ENCODE measurements at regions not wholly inside any gene's neighbourhood (a gene's known extent, or its start where the extent isn't known, plus 50 kb on each side); places are given as distances from the start of the nearest gene placed in this dataset.
"Not testable (repeated sequence)": the region's sequence is repeated elsewhere in the genome, so short reads cannot be mapped to it uniquely, and the experiment has no call there.

DNA sequence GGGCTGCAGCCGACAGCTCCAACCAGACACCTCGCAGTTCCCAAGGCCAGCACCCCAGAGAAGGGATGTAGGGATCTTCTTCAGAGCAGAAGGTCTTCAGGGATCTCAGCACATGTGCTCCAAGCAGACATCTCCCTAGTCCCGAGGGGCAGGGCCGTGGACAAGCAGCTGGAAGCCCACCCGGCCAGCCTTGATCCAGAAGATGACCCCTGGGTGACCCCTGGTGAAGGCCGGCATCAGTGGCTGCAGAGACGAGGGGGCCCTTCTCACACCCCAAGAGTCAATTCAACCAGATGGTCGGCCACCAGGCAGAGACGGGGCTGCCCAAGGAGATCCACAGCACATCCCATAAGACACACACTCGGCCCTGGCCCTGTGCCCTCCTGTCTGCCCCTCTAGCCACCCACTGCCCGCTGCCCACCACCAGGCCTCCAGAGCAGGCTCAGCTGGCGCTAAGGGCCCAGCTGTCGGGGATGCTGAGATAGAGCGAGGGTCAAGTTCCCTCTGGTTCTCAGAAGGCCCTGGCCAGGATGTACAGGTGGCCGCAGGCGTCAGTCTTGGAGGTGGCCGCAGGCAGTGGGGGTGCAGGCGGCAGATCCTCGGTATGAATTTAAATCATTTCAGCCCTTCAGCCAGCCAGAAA is 168.3 kb downstream of the BRD1 start:
- DNase-seq (ENCODE audit: low read depth) = no peak

DNA sequence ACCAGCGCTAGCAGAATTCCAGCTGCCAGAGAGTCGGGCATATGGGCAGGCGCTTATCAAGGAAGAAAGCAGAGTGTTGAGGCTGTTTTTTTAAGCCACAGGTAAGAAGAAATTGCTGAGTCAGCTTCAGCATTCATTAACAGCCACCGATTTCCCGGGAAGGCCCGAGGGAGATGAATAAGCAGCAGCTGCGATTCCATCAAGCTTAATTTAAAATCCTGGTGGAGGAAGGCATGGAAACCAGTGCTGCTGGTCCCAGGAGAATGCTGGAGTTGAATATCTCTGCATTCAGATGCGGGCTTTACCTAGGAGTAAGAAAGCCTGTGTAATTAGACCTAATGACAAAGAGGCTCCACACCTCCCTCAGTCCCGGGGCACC is 168.8 kb downstream of the BRD1 start:
- DNase-seq (ENCODE audit: low read depth) = no peak

DNA sequence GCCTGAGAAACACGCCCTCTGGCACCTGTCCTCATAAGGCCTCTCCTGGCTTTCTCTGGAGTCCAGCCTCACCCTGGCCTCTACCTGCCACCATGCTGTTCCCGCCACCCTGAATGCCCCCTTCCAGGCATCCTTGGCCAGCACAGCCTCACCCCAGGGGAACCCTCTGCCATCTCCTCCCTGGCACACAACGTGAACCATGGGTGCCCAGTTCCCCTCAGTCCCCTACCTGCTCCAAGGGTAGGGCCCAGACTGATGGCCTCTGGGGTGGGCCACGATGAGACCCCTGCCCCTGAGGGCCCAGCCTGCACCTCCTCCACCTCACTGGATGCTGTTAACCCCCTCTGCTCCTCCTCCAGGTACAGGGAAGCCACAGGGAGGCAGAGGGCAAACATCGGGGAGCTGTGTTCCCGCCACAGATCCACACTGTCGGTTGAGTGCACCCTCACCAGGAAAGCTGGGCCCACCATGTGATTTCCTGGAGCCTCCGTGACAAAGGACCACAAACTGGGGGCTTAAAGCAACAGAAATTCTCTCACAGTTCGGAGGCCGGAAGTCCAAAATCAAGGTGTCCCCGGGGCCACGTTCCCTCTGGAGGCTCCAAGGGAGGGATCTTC is 169.6 kb downstream of the BRD1 start:
- DNase-seq (ENCODE audit: low read depth) = no peak

DNA sequence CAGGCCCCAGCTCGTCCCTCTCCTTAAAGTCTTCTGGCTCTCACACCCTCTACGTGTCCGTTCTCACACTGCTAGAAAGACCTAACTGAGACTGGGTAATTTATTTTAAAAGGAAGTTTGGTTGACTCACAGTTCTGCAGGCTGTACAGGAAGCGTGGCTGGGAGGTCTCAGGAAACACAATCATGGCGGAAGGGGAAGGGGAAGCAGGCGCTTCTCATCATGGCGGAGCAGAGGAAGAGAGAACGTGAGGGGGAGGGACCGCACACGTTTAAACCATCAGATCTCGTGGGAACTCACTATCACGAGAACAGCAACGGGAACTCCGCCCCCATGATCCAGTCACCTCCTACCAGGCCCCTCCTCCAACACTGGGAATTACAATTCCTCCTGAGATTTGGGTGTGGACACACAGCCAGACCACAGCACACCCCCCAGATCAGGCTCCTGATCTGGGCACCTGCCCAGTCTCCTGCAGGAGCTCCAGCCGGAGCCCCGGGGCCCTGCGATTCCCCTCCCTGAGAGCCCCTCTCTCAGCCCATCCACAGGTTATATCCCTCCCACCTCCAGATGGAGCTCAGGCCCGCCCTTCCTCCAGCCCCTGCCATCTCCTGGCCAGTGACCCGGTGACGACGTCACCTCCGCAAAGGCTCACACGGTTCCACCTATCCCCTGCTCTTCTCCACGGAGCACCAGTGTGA is 170.2 kb downstream of the BRD1 start:
- DNase-seq (ENCODE audit: low read depth) = peak; percentile 68

DNA sequence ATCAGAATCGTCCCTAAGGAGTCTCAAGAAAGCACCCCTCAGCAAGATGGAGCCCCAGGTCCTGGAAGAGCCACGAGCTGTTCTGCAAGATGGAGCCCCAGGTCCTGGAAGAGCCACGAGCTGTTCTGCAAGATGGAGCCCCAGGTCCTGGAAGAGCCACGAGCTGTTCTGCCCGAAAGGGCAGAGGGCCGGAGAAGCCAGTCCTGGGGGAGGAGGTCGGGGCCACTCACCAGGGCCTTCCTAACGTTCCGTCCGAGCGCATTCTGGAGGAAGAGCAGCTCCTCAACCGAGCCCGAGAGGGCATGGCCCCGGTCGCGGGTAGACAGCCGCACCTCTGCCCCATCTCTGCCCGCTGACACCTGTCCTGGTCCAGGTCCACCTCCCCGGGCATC is 170.8 kb downstream of the BRD1 start:
- DNase-seq (ENCODE audit: low read depth) = not testable (repeated sequence)

DNA sequence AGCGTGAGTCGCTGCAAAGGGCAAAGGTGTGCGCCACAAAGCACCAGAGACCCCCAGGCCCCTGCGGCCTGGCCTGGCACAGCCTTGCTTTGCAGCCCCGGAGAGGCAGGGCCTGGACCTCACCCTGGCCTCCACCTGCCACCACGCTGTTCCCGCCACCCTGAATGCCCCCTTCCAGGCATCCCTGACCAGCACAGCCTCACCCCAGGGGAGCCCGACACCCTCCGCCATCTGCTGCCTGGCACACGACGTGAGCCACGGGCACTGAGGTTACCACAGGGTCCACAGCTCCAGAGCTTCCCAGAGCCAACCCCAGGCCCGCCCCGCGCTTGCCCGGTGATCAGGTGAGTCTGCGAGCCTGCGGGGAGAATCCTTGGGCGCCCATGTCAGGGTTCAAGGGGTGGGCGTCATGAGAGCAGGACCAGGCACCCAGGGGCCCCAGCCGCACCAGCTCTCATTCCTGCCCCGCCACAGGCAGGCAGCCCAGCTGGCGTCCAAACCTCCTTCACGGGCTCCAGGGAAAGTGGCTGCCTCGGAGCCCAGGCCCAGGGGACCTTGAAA is 171.3 kb downstream of the BRD1 start:
- DNase-seq (ENCODE audit: low read depth) = no peak

DNA sequence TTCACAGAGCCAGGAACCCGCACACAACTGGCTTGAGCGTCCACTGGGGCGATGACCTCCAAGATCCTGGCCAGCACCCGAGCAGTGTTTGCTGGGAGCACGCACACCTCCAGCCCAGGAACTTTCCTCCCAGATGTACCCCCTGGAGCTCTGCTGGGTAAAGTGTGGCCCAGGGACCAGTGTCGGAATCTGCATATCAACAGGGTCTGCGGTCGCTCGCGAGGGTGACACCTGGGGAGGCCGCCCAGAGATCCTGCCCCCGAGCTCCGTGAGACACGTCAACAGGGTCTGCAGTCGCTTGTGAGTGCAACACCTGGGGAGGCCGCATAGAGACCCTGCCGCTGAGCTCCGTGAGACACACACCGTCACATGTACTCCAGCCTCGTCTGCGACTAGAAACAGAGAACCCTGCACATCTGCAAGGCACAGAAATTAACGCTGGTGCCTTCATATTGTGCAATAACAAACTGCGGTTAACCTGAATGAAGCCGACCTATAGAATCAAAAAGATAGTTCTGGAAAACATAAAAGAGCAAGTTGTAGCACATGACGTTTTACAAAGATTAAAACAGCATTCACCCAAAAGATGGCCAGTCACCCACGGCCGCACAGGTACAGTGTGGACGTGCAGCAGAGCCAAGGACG is 172.4 kb downstream of the BRD1 start:
- no peak for DNase-seq (ENCODE audit: low read depth)

DNA sequence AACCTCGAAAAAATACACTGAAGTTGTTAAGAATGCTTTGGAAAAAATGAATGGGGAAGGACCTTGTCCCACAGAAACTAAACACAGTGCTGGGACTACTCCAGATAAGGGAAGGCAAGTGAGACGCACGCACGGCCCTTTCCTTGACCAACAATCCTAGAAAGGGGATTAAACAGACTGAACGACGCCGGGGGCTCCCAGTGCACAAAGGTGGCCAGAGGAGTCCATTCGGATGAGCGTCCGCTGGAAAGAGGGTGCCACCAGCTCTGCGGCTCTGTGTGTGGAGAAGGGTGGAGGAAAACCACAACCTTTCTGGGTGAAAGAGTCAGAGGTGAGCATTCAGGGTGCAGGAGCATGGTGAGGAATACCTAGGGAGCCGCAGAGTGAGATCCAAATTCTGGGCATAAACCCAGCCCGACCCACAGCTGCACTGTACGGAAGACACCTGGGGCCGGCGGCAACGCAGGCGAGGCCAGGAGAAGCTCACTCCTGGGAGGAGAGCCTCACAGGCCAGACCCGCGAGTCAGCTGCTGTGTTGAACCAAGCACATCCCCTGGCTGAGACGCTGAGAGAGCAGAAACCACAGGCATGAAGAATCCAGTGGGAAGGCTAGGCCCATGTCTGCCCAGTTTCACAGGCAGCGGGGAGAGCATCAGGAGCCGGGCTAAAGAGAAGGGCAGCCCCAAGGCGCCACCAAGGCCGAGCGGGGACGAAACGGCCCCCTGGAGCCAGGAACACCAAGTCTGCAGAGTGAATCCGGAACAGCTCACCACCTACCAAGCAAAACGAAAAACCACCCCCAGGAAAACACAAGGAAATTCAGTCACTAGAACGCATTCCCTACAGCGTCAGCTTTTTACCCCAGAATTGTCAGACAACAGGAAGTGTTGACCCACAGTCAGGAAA is 177.1 kb downstream of the BRD1 start:
- no peak for DNase-seq (ENCODE audit: low read depth)

DNA sequence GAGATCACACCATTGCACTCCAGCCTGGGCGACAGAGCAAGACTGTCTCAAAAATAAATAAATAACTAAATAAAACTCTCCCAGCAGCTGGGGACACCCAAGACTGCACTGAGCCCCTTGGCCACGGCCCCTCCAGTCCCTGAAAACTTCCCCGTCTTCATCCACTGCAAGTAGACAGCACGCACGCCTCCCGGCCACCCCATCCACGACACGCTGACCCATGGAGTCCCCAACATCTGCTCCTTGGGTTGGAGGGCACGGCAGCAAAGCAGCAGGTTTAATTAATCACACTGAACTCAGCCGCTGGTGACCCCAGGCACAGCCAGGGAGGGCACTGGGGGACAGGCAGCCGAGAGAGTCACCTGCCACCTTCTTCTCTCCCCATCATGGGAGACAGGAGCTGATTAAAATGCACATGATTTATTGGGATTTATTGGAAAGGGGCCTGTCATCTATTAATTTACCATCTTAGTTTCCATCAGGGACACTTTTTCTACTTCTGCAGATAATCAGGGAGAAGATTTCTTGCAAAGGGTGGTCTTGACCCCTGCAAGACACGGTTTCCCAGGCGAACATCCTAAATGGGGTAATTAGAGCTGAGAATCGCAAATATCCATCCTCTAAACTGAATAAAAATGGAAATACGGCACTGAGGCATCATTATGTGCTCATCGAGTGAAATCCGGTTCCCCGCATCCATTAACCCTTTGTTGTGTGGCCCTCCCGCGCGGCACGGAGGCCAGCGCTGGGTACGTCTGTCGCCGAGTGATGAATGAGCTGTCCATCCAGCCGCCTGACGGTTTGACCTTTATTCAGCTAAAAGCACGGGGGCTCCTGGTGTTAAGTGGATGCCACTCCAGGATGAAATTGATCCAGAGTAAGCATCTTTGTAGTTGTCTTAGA is 178.3 kb downstream of the BRD1 start:
- no peak for DNase-seq (ENCODE audit: low read depth)

DNA sequence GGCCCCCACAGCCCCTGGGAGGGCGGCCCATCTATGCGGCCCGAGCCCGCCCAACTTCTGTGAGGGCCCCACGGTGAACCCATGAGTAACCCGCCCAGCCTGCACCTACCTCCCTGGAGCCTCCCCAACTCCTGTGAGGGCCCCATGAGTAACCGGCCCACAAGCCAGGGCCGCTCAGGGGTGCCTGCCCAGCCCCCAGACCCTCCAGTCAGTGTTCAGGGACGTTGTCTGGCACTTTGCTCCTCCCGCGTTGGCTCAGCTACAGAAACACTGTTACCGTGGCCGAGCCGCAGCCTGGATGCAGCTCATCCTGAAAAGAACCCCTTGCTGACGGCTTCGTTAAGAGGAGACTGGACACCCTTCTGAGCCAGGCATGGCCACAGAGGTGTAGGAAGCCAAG is 179.6 kb downstream of the BRD1 start:
- DNase-seq (ENCODE audit: low read depth) = no peak

DNA sequence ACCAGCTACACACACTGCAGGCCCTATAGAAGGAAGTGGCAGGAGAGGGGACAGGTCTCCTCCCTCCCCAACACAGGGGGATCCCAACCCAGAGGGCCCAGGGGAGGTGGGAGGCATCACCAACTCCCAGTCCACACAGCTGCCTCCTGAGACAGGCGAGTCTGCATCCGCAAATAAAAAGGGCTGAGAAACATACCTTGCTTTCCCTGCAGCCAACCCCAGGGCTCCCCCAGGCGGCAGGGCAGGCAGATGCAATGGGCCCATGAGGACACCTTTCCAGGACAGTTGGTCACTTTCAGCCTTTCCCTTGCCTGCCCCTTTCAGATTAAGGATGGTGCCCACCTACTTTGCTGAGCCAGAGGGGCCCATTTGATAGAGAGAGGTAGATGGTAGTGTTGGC is 180.0 kb downstream of the BRD1 start:
- DNase-seq (ENCODE audit: low read depth) = no peak

DNA sequence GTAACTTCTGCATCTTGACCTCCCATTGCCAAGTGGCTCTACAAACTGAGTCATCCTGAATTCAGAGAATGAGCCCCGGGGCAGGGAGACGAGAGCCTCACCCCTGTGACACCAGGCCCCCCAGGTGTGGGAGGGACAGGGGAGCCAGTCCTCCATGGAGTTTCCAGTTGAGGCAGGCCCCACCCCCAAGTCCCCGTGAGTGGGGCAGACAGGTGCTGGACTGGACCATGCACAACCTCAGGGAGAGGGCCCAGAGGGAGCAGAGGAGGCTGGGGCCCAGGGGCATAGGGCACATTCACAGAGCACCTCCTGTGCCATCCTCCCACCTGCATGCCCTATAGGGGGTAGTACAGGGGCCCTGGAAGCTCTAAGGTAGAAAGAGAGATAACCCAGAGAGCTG is 180.8 kb downstream of the BRD1 start:
- DNase-seq (ENCODE audit: low read depth) = no peak

DNA sequence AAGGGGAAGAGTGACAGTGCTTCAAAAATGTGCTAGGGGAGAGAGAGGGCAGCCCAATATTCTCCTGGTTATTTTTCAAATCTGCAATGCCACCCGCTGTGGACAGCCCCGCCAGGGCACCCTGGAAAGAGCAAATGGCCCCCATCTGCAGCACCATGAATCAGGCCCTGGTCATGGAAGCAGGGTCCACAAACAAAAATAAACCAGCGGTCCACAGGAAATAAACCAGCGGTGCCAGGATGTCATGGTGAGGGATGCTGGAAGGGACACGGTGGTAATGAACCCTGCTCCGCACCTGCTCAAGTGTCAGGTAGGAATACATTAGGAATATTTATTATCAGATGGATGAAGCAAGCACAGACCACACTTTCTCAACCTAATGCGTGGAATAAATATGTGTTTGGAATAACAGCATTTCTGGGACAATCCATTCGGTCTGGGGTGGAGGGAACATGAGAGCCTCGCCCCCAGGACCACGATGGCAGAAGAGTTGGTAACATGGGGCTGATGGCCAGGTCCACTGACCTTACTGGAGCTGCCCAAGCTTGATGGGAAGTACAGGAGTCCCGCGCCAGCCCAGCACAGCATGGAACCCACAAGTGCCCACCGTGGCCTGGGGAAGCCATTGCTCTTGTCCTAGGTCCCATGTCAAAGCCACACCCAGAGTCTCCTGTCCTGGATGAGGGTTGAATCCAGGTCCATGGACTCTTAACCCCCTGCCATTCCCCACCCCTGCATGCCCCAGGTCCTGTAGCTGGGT is 181.7 kb downstream of the BRD1 start:
- DNase-seq (ENCODE audit: low read depth) = no peak

DNA sequence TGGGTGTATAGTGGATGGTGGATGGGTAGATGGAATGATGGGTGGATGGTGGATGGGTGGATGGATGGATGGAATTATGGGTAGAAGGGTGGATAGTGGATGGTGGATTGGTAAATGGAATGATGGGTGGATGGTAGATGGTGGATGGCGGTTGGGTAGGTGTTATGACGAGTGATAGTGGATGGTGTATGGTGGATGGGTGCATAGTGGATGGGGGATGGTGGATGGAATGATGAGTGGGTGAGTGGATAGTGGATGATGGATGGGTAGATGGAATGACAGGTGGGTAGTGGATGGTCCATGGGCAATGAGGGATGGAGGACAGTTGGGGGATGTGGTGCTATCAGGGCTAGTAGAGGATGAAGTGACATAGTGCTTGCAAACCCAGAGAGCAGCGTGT is 182.4 kb downstream of the BRD1 start:
- no peak for DNase-seq (ENCODE audit: low read depth)

DNA sequence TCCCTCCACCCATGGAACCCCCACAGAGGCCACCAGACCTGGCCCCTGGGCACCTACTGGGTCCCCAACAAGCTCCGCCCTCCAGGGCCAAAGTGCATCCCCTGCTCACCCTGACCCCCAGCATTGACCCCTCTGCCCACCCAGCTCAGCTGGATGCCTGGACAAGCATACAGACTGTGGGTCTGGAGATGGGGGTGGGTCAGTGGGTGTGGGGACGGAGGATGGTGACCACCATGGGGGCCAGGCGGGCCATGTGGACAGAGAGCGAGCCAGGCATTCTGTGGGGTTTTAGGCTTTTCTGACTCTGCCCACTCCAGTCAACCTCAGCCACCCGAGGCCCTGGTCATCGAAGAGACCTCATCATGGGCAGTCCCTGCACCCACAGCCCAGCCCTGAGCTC is 183.7 kb downstream of the BRD1 start:
- DNase-seq (ENCODE audit: low read depth) = no peak

DNA sequence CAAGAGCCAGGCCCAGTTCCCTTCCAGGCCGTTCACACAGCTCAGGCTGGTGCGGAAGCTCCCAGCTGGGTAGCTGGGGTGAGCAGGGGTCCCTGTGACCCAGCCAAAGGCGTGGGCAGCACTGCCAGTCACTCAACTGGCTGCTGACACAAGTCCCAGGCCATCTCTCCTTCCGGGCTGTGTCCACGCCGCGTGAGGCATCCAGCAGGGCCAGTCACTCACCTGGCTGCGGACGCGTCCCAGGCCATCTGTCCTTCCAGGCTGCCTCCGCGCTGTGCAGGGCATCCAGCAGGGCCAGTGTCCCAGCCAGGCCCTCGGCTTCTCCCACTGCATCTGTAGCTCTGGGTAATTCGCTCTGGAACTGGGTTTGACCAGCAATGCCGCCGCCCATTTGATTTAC is 184.2 kb downstream of the BRD1 start:
- DNase-seq (ENCODE audit: low read depth) = no peak

DNA sequence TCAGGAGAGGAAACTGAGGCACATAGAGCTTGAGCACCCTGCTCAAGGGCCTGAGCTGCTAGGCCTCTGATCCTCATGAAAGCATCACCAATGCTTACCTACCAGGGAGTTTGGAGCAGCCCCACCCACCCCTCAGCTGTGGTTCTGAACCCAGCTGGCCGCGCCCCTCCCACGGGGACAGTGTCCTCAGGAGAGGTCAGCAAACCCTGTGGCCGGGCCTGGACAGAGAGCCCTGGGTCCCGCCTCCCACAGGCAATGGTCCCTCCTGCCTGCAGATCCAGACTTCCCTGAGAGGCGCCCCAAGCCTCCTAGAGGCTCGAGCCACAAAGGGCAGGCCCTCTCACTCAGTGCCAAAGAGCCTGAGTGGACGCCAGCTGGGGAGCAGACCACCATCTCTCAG is 184.9 kb downstream of the BRD1 start:
- no peak for DNase-seq (ENCODE audit: low read depth)

DNA sequence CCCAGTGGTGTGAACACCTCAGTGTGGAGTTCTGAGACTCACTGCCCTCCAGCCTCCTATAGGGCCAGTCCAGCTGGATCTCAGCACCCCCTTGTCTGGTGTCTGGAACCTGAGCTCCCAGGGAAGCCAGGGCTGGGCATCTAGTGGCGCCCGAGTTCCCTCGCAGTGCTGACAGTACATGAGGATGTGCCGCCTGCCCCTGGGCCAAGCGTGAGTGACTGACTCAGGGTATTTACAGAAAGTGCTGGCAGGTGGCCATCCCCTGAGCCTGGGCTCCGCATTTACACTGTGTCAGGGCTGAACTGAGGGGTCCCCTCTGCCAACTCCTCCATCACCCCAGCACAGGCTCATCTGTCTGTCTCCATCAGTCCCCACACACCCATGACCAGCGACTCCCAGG is 185.3 kb downstream of the BRD1 start:
- no peak for DNase-seq (ENCODE audit: low read depth)

DNA sequence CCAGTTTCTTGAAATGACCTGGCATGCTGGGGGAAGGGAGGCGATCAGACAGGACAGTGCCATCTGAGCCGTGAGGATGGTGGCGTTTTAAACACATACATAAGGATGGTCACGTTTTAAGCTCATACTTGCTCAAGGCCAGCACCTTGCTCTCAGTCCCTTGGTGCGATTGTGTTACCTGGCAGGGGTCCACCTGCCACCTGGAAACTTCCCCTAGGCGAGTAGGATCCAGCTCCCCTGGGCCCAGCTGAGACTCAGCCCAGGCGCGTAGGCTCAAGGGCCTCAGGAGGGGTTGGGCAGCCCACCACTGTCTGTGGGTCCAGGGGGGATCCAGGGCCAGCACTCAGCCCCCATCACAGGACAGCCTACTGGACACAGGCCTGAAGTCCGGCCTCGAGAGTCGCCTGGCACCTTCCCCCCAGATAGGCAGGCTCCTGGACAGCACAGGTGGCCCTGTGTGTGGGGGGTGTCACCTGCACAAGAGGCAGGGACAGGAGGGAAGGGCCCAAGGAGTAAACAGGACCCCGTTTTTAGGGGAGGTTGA is 185.8 kb downstream of the BRD1 start:
- no peak for DNase-seq (ENCODE audit: low read depth)
